GM19351 (cell line): ENCODE measurements at regions not wholly inside any gene's neighbourhood (a gene's known extent, or its start where the extent isn't known, plus 50 kb on each side); places are given as distances from the start of the nearest gene placed in this dataset.
A peak's percentile ranks its signal among the peaks of the same experiment; 100 is the strongest.

Experiments used
- ATAC-seq: cut with Tn5 transposase; IDR thresholded peaks from one replicate; pipeline ENCODE4 v1.9.1; 2021; ENCODE audit warnings: mild to moderate bottlenecking, moderate library complexity; ENCODE audit not compliant: unreplicated experiment

DNA sequence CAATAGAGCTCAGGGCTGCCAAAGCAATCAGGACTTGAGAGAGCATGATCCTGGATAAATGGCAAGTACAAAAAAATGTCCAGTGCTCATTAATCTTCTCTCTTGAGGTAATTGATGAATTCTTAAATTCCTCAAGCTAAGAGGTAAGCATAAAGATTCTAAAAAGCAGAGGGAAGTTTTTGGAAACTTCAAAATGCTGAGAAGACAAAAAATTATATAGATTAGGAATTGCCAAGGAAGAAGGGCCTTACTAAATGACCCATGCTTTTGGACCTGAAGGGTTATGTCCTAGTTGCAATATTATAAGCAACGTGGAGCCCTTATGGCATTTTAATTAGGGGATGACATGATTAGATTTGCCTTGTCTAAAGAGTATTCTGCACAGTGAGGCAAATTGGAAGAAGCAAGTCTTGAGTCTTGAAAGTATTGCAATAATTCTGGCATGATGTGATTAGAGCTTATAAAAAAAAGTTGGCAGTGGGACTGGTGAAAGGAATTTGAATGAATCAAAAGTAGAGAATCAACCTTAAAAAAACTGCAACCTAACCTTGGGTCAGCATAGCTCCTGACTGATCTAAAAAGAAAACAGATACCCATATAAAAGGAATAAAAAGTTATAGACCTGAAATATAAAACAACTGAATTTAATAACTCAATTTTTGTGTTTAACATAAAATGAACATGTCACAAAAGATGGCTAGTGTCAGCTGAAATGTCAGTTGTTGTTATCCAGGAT is 323.8 kb upstream of the ARRDC3 start:
- ATAC-seq: no peak

GRCh38 chr5:91703128-91703527 is 320.0 kb upstream of the ARRDC3 start:
- ATAC-seq: no peak

- ATAC-seq: no peak
Measured at GRCh38 chr5:91699429-91699828, 316.3 kb upstream of the ARRDC3 start.

- no peak for ATAC-seq
Measured at GRCh38 chr5:91691592-91691991, 308.5 kb upstream of the ARRDC3 start.

DNA sequence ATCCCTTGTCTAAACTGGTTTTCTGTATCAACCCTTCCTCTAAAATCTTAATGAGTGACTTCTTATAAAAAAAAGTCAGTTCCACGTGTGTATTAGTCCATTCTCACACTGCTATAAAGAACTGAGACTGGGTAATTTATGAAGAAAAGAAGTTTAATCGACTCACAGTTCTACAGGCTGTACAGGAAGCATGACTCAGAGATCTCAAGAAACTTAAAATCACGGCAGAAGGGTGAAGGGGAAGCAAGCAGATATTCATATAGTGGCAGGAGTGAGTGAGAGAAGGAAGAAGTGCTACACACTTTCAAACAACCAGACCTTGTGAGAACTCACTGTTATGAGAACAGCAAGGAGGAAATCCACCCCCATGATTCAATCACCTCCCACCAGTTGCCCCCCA is 307.8 kb upstream of the ARRDC3 start:
- ATAC-seq: no peak

DNA sequence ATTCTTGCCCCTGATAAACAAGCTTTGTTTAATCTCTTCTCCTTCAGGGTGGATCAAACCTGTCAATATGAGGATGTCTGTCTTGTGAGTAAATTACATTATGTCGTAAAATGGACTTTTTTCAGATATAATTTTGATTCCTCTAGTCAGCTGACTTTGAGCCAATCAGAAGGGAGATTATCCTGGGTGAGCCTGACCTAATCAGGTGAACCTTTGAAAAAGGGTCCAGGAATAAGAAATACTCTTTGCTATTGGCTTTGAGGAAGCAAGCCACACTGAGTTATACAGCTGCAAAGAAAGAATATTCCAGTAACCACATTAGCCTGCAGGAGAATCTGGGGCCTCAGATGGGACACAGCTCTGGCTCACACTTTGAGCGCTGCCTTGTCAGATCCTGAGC is 304.3 kb upstream of the ARRDC3 start:
- no peak for ATAC-seq

DNA sequence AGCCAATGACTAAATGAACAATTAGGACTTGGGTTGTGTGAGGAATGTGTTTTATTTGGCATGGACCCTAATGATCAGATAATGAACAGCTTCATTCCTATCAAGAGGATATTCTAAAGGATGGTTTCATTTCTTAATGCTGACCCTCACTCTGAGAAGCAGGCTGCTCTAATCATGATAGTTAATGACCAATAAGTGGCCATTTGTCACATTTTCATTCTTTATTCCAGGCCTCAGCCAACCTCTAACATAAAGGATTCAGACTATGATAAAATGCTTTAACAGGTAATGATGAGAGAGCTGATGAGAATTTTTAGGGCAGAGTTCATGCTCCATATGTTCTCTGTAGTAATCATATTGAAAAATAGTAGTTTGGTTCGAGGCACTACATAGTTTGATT is 301.5 kb upstream of the ARRDC3 start:
- no peak for ATAC-seq

DNA sequence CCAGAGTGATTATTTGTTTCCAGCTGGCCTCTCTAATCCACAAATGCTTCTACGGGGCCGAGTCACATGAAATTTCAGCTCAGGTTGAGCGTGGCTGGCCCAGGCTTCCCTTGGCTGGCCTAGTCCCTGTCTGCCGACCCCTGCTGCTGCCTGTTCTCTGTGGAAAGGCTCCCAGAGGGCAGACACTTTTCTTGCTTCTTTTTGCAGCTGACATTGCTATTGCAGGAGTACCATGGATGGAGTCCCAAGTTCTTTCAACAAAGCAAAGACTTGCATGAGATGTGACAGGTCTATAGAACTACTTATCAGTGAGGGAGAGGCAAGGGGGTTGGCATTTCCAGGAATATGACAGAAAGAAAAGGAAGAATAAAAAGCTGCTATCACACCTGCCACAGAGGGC is 287.4 kb upstream of the ARRDC3 start:
- no peak for ATAC-seq

GRCh38 chr5:91670122-91670521 is 287.0 kb upstream of the ARRDC3 start:
- ATAC-seq: no peak

GRCh38 chr5:91668261-91668660 is 285.1 kb upstream of the ARRDC3 start:
- ATAC-seq: no peak

DNA sequence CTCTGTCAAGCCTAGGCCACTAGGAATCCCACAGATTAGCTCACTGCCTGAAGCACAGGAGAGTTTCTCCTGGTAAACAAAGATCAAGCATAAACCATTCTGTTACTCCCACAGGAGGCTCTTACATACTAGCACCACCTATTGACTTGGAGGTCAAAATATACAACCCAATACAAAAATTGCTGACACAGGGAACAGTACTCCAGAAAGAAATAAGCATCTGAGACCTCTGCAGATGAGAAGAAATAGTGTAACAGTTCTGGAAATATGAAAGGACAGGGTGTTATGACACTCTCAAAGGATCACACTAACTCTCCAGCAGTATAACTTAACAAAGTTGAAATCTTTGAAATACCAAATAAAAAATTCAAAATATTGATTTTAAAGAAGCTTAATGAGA is 269.6 kb upstream of the ARRDC3 start:
- no peak for ATAC-seq

DNA sequence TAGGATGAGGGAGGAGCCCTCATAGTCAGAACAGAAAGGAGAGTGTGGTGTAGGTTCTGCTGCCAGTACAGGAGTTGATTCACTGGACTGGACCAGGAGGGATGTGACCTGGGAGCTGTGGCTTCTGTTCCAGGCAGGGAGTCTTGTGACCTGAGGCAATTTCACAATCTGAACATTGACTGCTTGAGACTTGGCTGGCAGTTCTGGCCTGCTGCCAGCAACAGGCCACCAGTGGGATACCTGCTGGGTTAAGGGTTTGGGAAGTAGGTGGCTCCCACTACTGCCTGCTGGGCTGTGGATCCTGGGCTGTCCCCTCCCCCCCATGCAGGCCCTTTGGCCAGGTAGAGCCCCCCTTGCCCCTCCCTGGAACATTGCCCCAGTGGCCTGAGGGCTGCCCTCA is 268.6 kb upstream of the ARRDC3 start:
- no peak for ATAC-seq

- ATAC-seq: no peak
Measured at GRCh38 chr5:91645347-91645746, 262.2 kb upstream of the ARRDC3 start.

DNA sequence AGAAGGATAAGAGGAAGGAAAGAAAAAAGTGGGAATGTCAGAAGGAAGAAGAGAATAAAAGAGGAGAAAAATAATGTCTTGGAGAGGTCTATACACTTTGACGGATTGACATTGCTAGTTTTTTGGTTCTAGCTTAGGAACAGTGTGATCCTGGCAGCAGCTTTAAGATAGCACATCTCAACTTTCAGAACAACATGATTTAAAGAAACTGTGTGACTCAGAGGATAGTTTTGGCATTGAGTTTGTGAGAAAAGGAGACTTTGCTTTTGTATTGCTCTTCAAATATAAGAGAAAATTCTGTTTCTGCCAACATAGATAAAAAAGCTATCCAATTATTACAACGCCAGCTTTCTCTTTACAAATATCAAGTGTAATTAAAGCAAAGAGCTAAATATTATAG is 260.7 kb upstream of the ARRDC3 start:
- no peak for ATAC-seq

DNA sequence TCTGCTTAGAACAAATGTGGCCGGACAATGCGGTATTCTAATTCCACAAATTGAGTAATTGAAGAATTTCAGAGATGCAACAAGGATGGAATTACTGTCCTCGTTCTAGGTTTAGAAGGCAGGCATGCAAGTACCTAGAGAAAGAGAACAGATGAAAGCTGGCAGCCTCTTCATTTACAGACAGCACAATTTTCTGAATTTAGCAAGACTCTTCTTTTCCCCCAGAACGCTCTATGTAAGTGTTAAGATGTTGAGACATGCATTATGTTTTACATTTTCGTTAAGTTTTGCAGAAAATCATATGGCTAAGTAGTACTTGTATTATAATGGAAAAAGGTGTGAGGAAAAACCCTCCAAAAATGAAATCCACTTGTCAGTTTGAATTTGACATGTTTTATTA is 259.5 kb upstream of the ARRDC3 start:
- no peak for ATAC-seq

GRCh38 chr5:91641730-91642350 is 258.7 kb upstream of the ARRDC3 start:
- ATAC-seq: peak; percentile 75

DNA sequence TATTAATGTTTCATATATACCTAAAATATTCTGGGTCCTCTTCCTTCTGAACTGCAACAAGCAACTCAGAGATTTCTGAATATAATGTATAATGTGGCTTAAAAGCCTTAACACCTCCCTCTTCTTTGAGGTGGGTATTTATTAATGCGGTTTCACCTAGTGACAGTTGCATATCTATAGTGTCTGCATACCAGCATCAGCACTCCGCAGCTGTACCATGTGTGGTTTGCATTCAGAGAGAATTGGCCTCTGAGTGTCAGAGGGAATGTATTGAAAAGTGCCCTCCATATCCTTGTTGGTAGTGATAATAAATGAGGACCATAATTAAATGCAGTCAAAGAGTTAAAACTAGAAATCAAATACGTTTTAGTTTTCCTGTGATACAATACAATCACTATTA is 256.6 kb upstream of the ARRDC3 start:
- ATAC-seq: no peak

- no peak for ATAC-seq
Measured at GRCh38 chr5:91638010-91638409, 254.9 kb upstream of the ARRDC3 start.

- no peak for ATAC-seq
Measured at GRCh38 chr5:91635950-91636734, 253.0 kb upstream of the ARRDC3 start.

GRCh38 chr5:91632871-91633270 is 249.8 kb upstream of the ARRDC3 start:
- no peak for ATAC-seq

DNA sequence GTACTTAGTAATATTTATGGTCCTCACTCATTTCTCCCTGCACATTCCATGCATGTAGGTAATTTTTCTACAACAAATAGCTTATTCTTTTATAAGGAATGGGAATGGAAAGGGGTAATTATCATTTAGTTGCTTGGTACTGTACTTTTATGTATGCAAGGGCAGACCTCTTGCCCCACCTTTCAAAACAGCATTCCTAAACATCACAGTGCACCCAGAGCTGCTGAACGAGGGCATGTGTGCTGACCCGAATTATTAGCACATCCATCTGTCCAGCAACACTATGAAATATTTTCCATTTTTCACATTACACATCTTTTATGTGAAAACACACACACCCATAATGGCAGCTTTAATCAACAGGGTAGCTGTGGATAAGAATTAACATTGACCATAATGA is 228.6 kb upstream of the ARRDC3 start:
- ATAC-seq: no peak

DNA sequence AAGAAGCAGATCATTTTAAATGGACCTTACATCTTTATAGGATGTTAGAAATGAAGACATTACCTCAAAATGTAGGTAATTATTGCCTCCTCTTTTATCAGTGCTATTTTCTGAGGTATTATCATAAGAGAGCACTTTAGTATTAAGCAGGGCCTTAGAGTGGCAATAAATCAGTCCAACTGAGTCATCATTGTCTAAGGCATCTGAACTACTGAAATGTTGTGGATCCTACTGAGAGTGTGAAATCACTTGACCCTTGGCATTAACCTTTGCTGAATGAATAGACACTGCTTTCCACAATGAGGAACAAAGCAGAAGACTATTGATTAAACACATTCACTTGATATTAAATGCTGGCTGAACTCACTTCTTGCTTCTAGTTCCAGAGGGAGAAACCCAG is 224.6 kb upstream of the ARRDC3 start:
- no peak for ATAC-seq
